ENCODE measurements at regions not wholly inside any gene's neighbourhood (a gene's known extent, or its start where the extent isn't known, plus 50 kb on each side); places are given as distances from the start of the nearest gene placed in this dataset.

DNA sequence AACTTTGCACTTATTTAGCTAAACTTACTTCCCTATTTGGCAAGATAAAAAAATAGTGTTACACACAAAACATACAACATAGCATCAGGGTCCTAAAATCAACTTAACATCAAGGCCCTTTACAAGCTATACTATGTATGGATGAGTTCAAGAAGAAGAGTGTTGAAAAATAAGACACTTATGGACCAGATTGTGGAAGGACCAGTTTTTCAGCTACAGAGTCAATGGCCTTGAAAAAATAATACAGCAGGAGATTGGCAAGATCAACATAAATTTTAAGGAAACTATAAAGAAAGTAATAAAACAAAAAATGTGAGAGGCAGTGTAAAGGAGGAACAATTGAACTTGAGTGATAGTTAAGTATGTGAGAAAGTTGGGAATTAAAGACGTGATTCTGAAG lies 66.3 kb upstream of the BBX start:
- TF ChIP-seq, protein P1, sequence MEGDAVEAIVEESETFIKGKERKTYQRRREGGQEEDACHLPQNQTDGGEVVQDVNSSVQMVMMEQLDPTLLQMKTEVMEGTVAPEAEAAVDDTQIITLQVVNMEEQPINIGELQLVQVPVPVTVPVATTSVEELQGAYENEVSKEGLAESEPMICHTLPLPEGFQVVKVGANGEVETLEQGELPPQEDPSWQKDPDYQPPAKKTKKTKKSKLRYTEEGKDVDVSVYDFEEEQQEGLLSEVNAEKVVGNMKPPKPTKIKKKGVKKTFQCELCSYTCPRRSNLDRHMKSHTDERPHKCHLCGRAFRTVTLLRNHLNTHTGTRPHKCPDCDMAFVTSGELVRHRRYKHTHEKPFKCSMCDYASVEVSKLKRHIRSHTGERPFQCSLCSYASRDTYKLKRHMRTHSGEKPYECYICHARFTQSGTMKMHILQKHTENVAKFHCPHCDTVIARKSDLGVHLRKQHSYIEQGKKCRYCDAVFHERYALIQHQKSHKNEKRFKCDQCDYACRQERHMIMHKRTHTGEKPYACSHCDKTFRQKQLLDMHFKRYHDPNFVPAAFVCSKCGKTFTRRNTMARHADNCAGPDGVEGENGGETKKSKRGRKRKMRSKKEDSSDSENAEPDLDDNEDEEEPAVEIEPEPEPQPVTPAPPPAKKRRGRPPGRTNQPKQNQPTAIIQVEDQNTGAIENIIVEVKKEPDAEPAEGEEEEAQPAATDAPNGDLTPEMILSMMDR (IDR thresholded peaks at IDR 0.05) = no peak
- TF ChIP-seq POLR2A (IDR thresholded peaks at IDR 0.05) = no peak
